Endothelial cell of umbilical vein (primary cell): ENCODE measurements at regions not wholly inside any gene's neighbourhood (a gene's known extent, or its start where the extent isn't known, plus 50 kb on each side); places are given as distances from the start of the nearest gene placed in this dataset.

ENCODE experiments used
- BruUV-seq: library from RNA; stranded (reverse); fragments of 400-500 nt; replicated peaks from 2 replicates; lab custom pipeline; 2021; lab: Mats Ljungman, UMichigan
- CTCF ChIA-PET: fragments of 300-600, 350-600 bp; sonication (Branson Sonifier 250); formaldehyde crosslinking; loops from one replicate; lab custom pipeline; 2021; ENCODE audit warnings: antibody characterized with exemption, inconsistent platforms; lab: Charles Lee
- POLR2A ChIA-PET: fragments of 300-600, 350-600 bp; sonication (Branson Sonifier 250); formaldehyde crosslinking; loops from one replicate; lab custom pipeline; 2021; ENCODE audit warnings: antibody characterized with exemption, inconsistent platforms; lab: Charles Lee
- DNase-seq: peaks from one replicate; pipeline ENCODE4 v3.0.0-alpha.2; 2011; ENCODE audit warnings: low read depth, low spot score
- FAIRE-seq: peaks from 2 replicates; lab custom pipeline; 2011; peaks lifted over from hg19 to GRCh38; lab: Jason Lieb, UNC
- H2AFZ ChIP-seq: 2 replicates; pipeline ENCODE4 v1.6.0; 2012; ENCODE audit warnings: low read depth, low read length, control low read depth, inconsistent platforms
- H3K27ac ChIP-seq: 2 replicates; pipeline ENCODE4 v1.5.1; 2011; ENCODE audit warnings: low read depth, mild to moderate bottlenecking, control low read depth, low read length, moderate library complexity; ENCODE audit not compliant: insufficient read depth
- H3K27me3 ChIP-seq, 2 experiments: 2 replicates each; pipeline versions ENCODE4 v1.6.0 to v1.6.1; 2011; ENCODE audit warnings: low read length in 2 of 2, mixed read lengths in 1 of 2; ENCODE audit not compliant: control insufficient read depth in 2 of 2, insufficient read depth in 2 of 2
- H3K36me3 ChIP-seq, 2 experiments: 2 replicates in 1 of 2; 3 replicates in 1 of 2; pipeline ENCODE4 v1.5.1; 2011; ENCODE audit warnings: low read length in 2 of 2, mild to moderate bottlenecking in 1 of 2, moderate library complexity in 1 of 2; ENCODE audit not compliant: control insufficient read depth in 2 of 2, insufficient read depth in 2 of 2; ENCODE audit errors: extremely low read depth in 1 of 2
- H3K4me1 ChIP-seq: 3 replicates; pipeline ENCODE4 v1.5.1; 2011; ENCODE audit warnings: mild to moderate bottlenecking, low read length; ENCODE audit not compliant: control insufficient read depth, insufficient read depth; ENCODE audit errors: extremely low read depth
- H3K4me2 ChIP-seq: 2 replicates; pipeline ENCODE4 v1.6.1; 2011; ENCODE audit warnings: low read length, control low read depth, mixed read lengths; ENCODE audit not compliant: insufficient read depth
- H3K4me3 ChIP-seq, 3 experiments: fragments of 200-600 bp in 1 of 3; sonication (generic), shearing (Covaris generic) in 1 of 3; replicated peaks in 1 of 3; 2 replicates each; pipeline ENCODE4 v1.5.1; 2011 to 2016; ENCODE audit warnings: control low read depth in 3 of 3, low read length in 3 of 3, mild to moderate bottlenecking in 2 of 3, inconsistent platforms in 1 of 3, low read depth in 1 of 3, moderate library complexity in 1 of 3; ENCODE audit not compliant: insufficient read depth in 1 of 3
- H3K79me2 ChIP-seq: 2 replicates; pipeline ENCODE4 v1.6.0; 2012; ENCODE audit warnings: low read length, inconsistent platforms; ENCODE audit not compliant: control insufficient read depth, insufficient read depth
- H3K9ac ChIP-seq: replicated peaks from 2 replicates; pipeline ENCODE3; 2011; ENCODE audit warnings: low read length, control low read depth; ENCODE audit not compliant: insufficient read depth; ENCODE audit errors: extremely low read depth
- H3K9me1 ChIP-seq: replicated peaks from 3 replicates; pipeline ENCODE4 v1.6.0; 2011; ENCODE audit warnings: mild to moderate bottlenecking, low read length; ENCODE audit not compliant: control insufficient read depth, insufficient read depth; ENCODE audit errors: extremely low read depth
- H3K9me3 ChIP-seq: replicated peaks from 2 replicates; pipeline ENCODE4 v1.5.1; 2012; ENCODE audit warnings: low read length, inconsistent platforms; ENCODE audit not compliant: control insufficient read depth, insufficient read depth
- H4K20me1 ChIP-seq: replicated peaks from 2 replicates; pipeline ENCODE3; 2011; ENCODE audit warnings: mild to moderate bottlenecking, low read length; ENCODE audit not compliant: control insufficient read depth, insufficient read depth; ENCODE audit errors: extremely low read depth
- CTCF ChIP-seq, 2 donors: IDR thresholded peaks; 1 replicate in 1 of 2; 2 replicates in 1 of 2; pipeline ENCODE4 v1.5.1; 2011; ENCODE audit warnings: low read length in 2 of 2, mild to moderate bottlenecking in 2 of 2, moderate library complexity in 2 of 2, control low read depth in 1 of 2, inconsistent platforms in 1 of 2, low read depth in 1 of 2; ENCODE audit not compliant: insufficient read depth in 1 of 2; ENCODE audit errors: extremely low read depth in 1 of 2
- EZH2 ChIP-seq: IDR thresholded peaks from 2 replicates; pipeline ENCODE4 v1.6.1; 2012; ENCODE audit warnings: borderline replicate concordance, low read depth, mild to moderate bottlenecking, moderate library complexity, low read length, inconsistent platforms; ENCODE audit not compliant: severe bottlenecking
- FOS ChIP-seq: IDR thresholded peaks from 2 replicates; pipeline ENCODE4 v1.6.1; 2011; ENCODE audit warnings: mild to moderate bottlenecking, low read length, moderate library complexity, borderline replicate concordance; ENCODE audit not compliant: insufficient read depth
- GATA2 ChIP-seq: IDR thresholded peaks from 2 replicates; pipeline ENCODE4 v1.7.0; 2011; ENCODE audit warnings: low read depth, mild to moderate bottlenecking, moderate library complexity, mixed read lengths, low read length; ENCODE audit not compliant: insufficient read length, insufficient read depth
- JUN ChIP-seq: IDR thresholded peaks from 2 replicates; pipeline ENCODE4 v1.6.1; 2011; ENCODE audit warnings: borderline replicate concordance, low read depth; ENCODE audit not compliant: insufficient read length, insufficient read depth
- MYC ChIP-seq: IDR thresholded peaks from one replicate; pipeline ENCODE4 v1.6.1; 2011; ENCODE audit warnings: mild to moderate bottlenecking, low read depth, low read length
- POLR2A ChIP-seq: IDR thresholded peaks from 2 replicates; pipeline ENCODE4 v1.6.1; 2012; ENCODE audit warnings: low read depth, mild to moderate bottlenecking, control low read depth, low read length
- POLR2AphosphoS5 ChIP-seq: IDR thresholded peaks from 2 replicates; pipeline ENCODE4 v1.6.1; 2012; ENCODE audit warnings: low read depth, mild to moderate bottlenecking, control low read depth, low read length, moderate library complexity; ENCODE audit not compliant: insufficient read depth
- dilution Hi-C: fragments of 300-500 bp; cut with MboI; formaldehyde crosslinking; loops from one replicate; pipeline ENCODE4 v1.15.0; 2019; ENCODE audit warnings: low sequenced_read_pairs; ENCODE audit not compliant: extremely low pct_ligation_motif_present
- intact Hi-C: fragments of 100-400 bp; cut with micrococcal nuclease; formaldehyde crosslinking; loops from one replicate; pipeline ENCODE4 v1.10.0; 2022
- TF ChIP-seq, protein P1 (sequence below): IDR thresholded peaks from 2 replicates; pipeline ENCODE4 v1.6.1; 2011; ENCODE audit not compliant: insufficient read depth, insufficient read length

GRCh38 chr5:68643064-68643463 lies 427.5 kb downstream of the PIK3R1 start:
- intact Hi-C loops (no loop called here), dilution Hi-C loops (no loop called here)
- H2AFZ ChIP-seq = no peak overlapping the region
- no peaks in the 10 kb centered on the region for H3K27me3 ChIP-seq
- no peak for FAIRE-seq
- no peak overlapping the region for H3K4me3 ChIP-seq
- DNase-seq = no peak
- no peak for TF ChIP-seq EZH2
- no peak for TF ChIP-seq JUN
- no peak for TF ChIP-seq FOS
- TF ChIP-seq MYC = no peak
- TF ChIP-seq POLR2AphosphoS5 = no peak
- TF ChIP-seq, protein P1, sequence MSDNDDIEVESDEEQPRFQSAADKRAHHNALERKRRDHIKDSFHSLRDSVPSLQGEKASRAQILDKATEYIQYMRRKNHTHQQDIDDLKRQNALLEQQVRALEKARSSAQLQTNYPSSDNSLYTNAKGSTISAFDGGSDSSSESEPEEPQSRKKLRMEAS = no peak
- no peak for TF ChIP-seq GATA2
- no peak for TF ChIP-seq CTCF (IDR thresholded peaks at IDR 0.05; ENCODE audit: extremely low read depth in 1 of 2, insufficient read depth in 1 of 2, low read depth in 1 of 2, low read length in 2 of 2)
- TF ChIP-seq POLR2A = no peak
- no peak overlapping the region for H3K9ac ChIP-seq
- POLR2A ChIA-PET = no interaction called here
- CTCF ChIA-PET = no interaction called here
- H3K27ac ChIP-seq = no peak overlapping the region
- no peaks in the 10 kb centered on the region for H3K36me3 ChIP-seq
- H3K9me1 ChIP-seq = no peaks in the 10 kb centered on the region
- BruUV-seq = no TSS peak
- no peak overlapping the region for H3K4me2 ChIP-seq
- H3K79me2 ChIP-seq = no peaks in the 10 kb centered on the region
- H3K9me3 ChIP-seq = no peaks in the 10 kb centered on the region
- H3K4me1 ChIP-seq = no peaks in the 10 kb centered on the region
- no peaks in the 10 kb centered on the region for H4K20me1 ChIP-seq
